OCI-LY7 (cell line): ENCODE measurements at regions not wholly inside any gene's neighbourhood (a gene's known extent, or its start where the extent isn't known, plus 50 kb on each side); places are given as distances from the start of the nearest gene placed in this dataset.
"Not testable (repeated sequence)": the region's sequence is repeated elsewhere in the genome, so short reads cannot be mapped to it uniquely, and the experiment has no call there.

Experiments
- CTCF ChIP-seq: fragments of 200-600 bp; sonication (generic); conservative IDR thresholded peaks from 2 replicates; pipeline ENCODE4 v1.5.1; 2014; ENCODE audit warnings: mild to moderate bottlenecking, antibody characterized with exemption, low read length, moderate library complexity, mixed read lengths
- EZH2phosphoT487 ChIP-seq: fragments of 200-600 bp; sonication (generic); IDR thresholded peaks from 2 replicates; pipeline ENCODE4 v1.6.1; 2018; ENCODE audit warnings: low read depth, borderline replicate concordance, mild to moderate bottlenecking, mixed run types, antibody characterized with exemption, low read length, moderate library complexity, mixed read lengths

- TF ChIP-seq CTCF, EZH2phosphoT487: not testable (repeated sequence)
These were observed 132.1 kb downstream of the POTEM start for GRCh38 chr14:19099336-19099735.
